ENCODE measurements at regions not wholly inside any gene's neighbourhood (a gene's known extent, or its start where the extent isn't known, plus 50 kb on each side); places are given as distances from the start of the nearest gene placed in this dataset.

GRCh38 chr2:120915670-120916069 lies 180.0 kb downstream of the GLI2 start:
- TF ChIP-seq CTCF (conservative IDR thresholded peaks at IDR 0.05 in 1 of 2, IDR thresholded peaks at IDR 0.05 in 1 of 2; ENCODE audit: extremely low read depth in 1 of 2, insufficient read depth in 1 of 2, low read depth in 1 of 2, low read length in 2 of 2) (no peak), EZH2 (IDR thresholded peaks at IDR 0.05; ENCODE audit: borderline replicate concordance, low read length) (no peak)

Measured in mammary epithelial cell (primary cell).